Naive thymus-derived CD8-positive, alpha-beta T cell (primary cell): ENCODE measurements at regions not wholly inside any gene's neighbourhood (a gene's known extent, or its start where the extent isn't known, plus 50 kb on each side); places are given as distances from the start of the nearest gene placed in this dataset.

Source experiments
- ATAC-seq, 2 donors: fragments of 150-1000 bp; cut with Tn5 transposase in 1 of 2; sonication (Bioruptor Pico), chemical (Tn5 transposase) in 1 of 2; 1 replicate in 1 of 2; 2 replicates in 1 of 2; pipeline ENCODE4 v1.10.0; 2021; ENCODE audit warnings: mild to moderate bottlenecking in 2 of 2, moderate library complexity in 2 of 2
- POLR2A ChIA-PET: fragments of 350-600 bp; sonication (Branson Sonifier 250); formaldehyde crosslinking; loops from one replicate; lab custom pipeline; 2021; ENCODE audit warnings: antibody characterized with exemption; lab: Charles Lee
- DNase-seq, 10 donors: peaks; one replicate each; pipeline versions ENCODE4 v3.0.0 to v3.0.0-alpha.2; 2020 to 2022
- H3K27ac Mint-ChIP-seq, 10 donors: one replicate each; pipeline ENCODE4 v1.8.0; 2020 to 2022; ENCODE audit warnings: mild to moderate bottlenecking in 10 of 10, mixed read lengths in 10 of 10, moderate library complexity in 4 of 10, inconsistent platforms in 1 of 10
- H3K27me3 Mint-ChIP-seq, 5 donors: one replicate each; pipeline ENCODE4 v1.8.0; 2021 to 2022; ENCODE audit warnings: mixed read lengths in 5 of 5
- H3K36me3 Mint-ChIP-seq, 3 donors: one replicate each; pipeline ENCODE4 v1.8.0; 2020 to 2022; ENCODE audit warnings: mixed read lengths in 3 of 3, mild to moderate bottlenecking in 2 of 3, inconsistent platforms in 1 of 3
- H3K4me1 Mint-ChIP-seq, 4 donors: one replicate each; pipeline ENCODE4 v1.8.0; 2021 to 2022; ENCODE audit warnings: mixed read lengths in 4 of 4
- H3K4me3 Mint-ChIP-seq, 10 donors: one replicate each; pipeline ENCODE4 v1.8.0; 2020 to 2022; ENCODE audit warnings: mild to moderate bottlenecking in 10 of 10, mixed read lengths in 10 of 10, moderate library complexity in 6 of 10, inconsistent platforms in 1 of 10
- H3K9me3 Mint-ChIP-seq, 9 donors: one replicate each; pipeline ENCODE4 v1.8.0; 2020 to 2022; ENCODE audit warnings: mixed read lengths in 9 of 9, mild to moderate bottlenecking in 3 of 9, inconsistent platforms in 1 of 9, moderate library complexity in 1 of 9

DNA sequence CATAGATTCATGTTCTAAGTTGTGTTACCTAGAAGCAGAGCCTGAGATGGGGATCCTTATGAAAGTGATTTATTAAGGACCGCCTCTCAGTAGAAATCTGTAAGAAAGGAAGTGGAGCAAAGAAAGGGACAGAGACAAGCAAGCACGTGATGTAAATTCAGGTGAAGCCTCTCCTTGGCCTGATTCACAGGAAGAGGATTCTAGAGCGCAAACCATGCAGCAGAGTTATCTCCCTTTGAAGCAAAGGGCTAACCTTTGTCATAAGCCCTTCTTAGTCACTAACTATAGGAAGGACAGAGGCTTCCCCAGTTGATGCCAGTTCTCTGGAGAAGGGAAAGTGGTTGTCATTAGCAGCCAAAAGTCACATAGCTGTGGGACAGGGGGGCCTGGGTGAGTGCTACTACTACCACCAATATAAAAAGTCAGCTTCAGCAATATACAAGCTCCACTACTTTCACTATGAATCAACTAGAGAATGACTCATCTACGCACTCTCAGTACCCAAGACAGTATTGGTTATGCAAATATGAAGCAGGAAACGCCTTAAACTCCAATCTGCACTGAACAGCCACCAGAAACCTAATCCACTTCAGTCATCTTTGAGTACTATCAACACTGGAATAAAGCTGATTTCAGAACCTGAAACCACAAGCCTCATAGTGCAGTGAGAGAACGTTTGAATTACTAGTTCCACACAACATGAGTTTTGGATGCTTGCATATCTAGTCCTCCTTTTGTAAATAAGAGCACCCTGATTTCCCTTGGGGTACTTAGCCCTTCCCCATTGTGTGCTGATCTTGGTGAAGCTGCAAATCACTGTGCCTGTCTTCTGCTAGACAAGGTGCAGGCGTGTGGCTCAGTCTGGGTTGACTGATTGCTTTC is 162.7 kb downstream of the ZNF608 start:
- H3K27ac Mint-ChIP-seq, result peak overlapping the region in 1 of 10 donors; percentile 9
- H3K4me1 Mint-ChIP-seq, result peaks cover 0 to 15% (median 8%) of the 10 kb centered on the region in 4 donors
- POLR2A ChIA-PET, result no interaction called here
- H3K27me3 Mint-ChIP-seq, result peaks cover 0 to 4% (median 0%) of the 10 kb centered on the region in 5 donors
- H3K36me3 Mint-ChIP-seq, result no peaks in the 10 kb centered on the region
- H3K4me3 Mint-ChIP-seq, result no peak overlapping the region
- ATAC-seq (peak; percentile 62 to 83), DNase-seq (peak in 1 of 10 donors; percentile 2)
- peaks cover 0 to 5% (median 0%) of the 10 kb centered on the region in 9 donors for H3K9me3 Mint-ChIP-seq

DNA sequence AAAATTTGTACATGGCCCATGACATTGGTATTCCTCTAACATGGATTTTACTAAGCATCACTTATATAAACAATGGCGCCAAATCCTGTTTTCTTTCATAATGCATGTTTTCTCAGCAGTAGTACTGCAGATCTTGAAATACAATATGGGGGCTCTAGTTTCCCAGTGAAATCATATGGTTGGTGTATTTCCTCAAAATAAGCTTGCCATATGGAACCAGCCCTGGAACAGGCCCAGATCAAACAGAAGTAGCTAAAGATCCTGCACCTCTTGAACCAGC is 163.9 kb downstream of the ZNF608 start:
- Mint-ChIP-seq H3K9me3 (peaks cover 0 to 5% (median 0%) of the 10 kb centered on the region in 9 donors), H3K27me3 (peaks cover 0 to 9% (median 0%) of the 10 kb centered on the region in 5 donors), H3K4me3 (no peak overlapping the region), H3K36me3 (no peaks in the 10 kb centered on the region), H3K27ac (no peak overlapping the region), H3K4me1 (peaks cover 0 to 15% (median 8%) of the 10 kb centered on the region in 4 donors)
- POLR2A ChIA-PET, result no interaction called here
- ATAC-seq (no peak), DNase-seq (no peak)

DNA sequence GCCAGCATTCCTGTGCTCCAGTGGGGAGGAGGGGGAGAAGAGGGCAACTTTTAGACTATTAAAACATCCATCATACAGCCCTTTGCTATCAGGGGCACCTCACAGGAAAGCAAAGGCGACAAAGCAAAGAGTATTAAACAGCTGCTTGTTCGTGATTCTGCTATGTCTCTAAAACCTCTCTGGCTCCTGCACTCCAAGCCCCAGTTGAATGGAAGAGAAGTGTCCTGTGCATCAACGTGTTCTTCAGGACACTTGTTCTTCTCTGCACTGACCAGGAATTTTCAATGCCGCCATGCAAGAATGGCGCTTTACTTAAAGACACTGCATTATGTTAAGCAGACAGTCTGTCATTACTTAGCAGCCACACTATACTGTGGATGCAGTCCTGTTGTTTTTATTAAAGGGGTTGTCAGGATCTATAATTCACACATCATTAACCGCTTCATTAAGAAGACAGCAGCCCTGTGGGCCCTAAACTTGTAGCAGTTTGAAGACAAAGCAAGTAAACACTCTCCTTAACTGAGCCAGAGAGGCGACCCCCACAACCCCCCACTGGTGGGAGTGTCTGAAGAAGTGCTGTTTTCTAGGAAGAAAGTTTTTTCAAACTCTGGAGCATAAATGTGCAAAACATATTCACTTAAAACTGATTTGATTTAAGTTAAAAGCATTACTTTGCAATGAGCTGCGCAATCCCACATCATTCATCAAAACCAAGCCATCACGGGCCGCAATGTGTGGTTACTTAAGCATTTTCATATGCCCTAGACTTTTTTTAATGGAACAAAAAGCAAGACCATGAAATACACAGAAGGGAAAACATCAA is 164.5 kb downstream of the ZNF608 start:
- H3K36me3 Mint-ChIP-seq, result no peaks in the 10 kb centered on the region

DNA sequence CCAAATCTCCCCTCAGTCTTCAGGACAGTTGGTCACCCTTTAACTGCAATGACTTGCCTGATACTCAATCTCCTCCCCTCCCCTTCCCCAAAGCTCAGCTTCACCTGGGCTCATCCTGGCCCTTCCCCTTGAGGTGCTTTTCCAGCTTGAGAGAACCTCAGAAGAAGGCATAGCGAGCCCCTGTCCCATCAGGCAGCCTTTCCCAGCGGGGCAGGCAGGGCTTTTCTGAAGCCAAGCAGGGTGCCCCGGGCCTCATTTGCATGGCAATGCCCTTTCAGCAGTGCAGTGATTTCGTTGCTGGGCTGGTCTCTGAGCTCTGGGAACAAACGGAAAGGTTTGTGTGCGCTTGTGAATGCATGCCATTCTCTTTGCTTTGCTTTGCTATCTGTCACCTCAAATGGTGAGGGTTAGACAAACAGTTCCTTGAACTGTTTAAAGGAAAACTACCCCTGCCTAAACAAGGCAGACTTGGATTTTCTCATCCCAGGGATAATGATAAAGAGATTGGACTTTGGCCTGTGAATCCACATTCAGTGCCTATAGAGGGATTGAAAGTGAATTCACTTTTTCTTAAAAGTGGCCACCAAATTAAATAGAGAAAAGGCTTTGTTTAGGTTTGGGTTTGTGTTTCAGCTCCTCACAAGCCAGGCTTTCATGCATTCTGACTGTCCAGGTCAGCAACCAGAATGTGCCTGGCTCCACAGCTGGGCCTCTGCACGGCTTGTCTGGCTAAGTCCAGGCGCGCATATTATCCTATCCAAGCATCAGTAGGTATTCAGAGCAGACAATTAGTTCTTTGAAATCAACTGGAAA is 165.3 kb downstream of the ZNF608 start:
- Mint-ChIP-seq H3K27ac (no peak overlapping the region), H3K9me3 (no peaks in the 10 kb centered on the region), H3K4me1 (peaks cover 0 to 19% (median 9%) of the 10 kb centered on the region in 4 donors), H3K4me3 (no peak overlapping the region), H3K27me3 (peaks cover 0 to 16% (median 0%) of the 10 kb centered on the region in 5 donors), H3K36me3 (no peaks in the 10 kb centered on the region)
- POLR2A ChIA-PET, result no interaction called here
- DNase-seq (no peak), ATAC-seq (no peak)

More for the DNA sequence above, 164.5 kb downstream of the ZNF608 start:
- no peak for ATAC-seq
- no peak for DNase-seq
- H3K9me3 Mint-ChIP-seq, result peaks cover 0 to 5% (median 0%) of the 10 kb centered on the region in 9 donors
- peaks cover 0 to 9% (median 0%) of the 10 kb centered on the region in 5 donors for H3K27me3 Mint-ChIP-seq
- POLR2A ChIA-PET, result no interaction called here
- H3K4me3 Mint-ChIP-seq, result no peak overlapping the region
- no peak overlapping the region for H3K27ac Mint-ChIP-seq
- H3K4me1 Mint-ChIP-seq, result peaks cover 0 to 17% (median 8%) of the 10 kb centered on the region in 4 donors

DNA sequence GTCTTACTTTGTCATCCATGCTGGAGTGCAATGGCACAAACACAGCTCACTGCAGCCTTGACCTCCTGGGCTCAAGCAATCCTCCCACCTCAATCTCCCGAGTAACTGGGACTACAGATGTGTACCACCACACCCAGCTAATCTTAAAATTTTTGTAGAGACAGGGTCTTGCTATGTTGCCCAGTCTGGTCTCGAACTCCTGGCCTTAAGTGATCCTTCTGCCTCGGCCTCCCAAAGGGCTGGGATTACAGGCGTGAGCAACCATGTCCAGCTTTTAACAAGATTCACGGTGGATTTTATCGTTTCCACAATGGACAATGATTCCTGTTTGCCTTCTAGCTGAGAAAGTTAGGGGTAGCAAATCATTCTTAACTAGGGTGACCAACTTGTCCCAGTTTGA is 165.9 kb downstream of the ZNF608 start:
- Mint-ChIP-seq H3K4me3 (no peak overlapping the region), H3K9me3 (no peaks in the 10 kb centered on the region), H3K27ac (no peak overlapping the region), H3K4me1 (peaks cover 0 to 19% (median 9%) of the 10 kb centered on the region in 4 donors), H3K27me3 (peaks cover 0 to 18% (median 0%) of the 10 kb centered on the region in 5 donors), H3K36me3 (no peaks in the 10 kb centered on the region)
- no peak for ATAC-seq
- DNase-seq, result no peak
- POLR2A ChIA-PET, result no interaction called here

DNA sequence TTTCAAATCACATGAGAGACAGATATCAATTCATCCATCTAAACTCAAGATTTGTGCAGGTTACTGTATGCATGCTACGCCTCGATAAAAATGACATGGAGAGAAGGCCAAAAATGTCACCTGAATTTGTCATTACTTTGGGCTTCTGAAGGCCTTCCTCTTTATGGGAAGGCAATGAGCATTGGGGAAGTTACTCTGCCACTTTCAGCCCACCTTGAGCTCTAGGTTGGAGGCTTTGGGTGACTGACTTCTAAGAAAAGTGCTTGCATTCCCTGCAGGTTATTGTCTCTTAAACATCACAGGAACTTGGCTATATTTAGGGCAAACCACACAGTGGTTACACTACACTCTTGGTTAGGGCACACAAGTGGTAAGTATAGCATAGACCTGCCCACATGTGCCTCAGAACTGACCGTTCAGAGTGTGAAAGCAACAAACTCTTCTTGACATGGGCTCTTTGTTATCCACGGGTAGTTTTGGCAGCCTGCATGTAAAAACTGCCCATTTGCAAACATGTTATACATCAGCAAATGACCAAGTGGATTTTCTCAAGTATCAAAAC is 169.5 kb downstream of the ZNF608 start:
- peaks cover 0 to 18% (median 3%) of the 10 kb centered on the region in 5 donors for H3K27me3 Mint-ChIP-seq
- DNase-seq (no peak), ATAC-seq (no peak)
- no peaks in the 10 kb centered on the region for H3K36me3 Mint-ChIP-seq
- H3K9me3 Mint-ChIP-seq, result no peaks in the 10 kb centered on the region
- peaks cover 0 to 4% (median under 1%) of the 10 kb centered on the region in 4 donors for H3K4me1 Mint-ChIP-seq
- POLR2A ChIA-PET, result no interaction called here
- H3K27ac Mint-ChIP-seq, result no peak overlapping the region
- no peak overlapping the region for H3K4me3 Mint-ChIP-seq

DNA sequence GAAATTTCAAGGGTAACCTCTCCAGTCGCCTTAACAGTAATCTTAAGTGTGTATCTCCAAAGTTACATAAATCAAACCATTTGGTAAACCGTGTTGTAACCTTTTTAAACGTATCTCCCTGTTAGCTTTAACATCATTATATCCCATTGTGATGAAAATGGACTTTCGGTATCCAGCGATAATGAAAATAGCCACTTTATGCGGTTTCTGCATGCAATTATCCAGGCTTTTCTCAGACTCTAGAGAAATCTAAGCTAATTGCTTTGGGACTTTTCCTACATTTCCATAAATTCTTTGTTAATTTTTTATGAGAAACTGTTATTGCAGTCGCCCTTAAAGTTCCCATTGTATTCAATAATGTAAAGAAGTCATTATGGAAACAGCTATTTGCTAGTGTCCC is 170.7 kb downstream of the ZNF608 start:
- H3K4me3 Mint-ChIP-seq, result no peak overlapping the region
- POLR2A ChIA-PET, result no interaction called here
- H3K36me3 Mint-ChIP-seq, result no peaks in the 10 kb centered on the region
- ATAC-seq (no peak), DNase-seq (no peak)
- H3K27ac Mint-ChIP-seq, result no peak overlapping the region
- H3K27me3 Mint-ChIP-seq, result peaks cover 0 to 18% (median 3%) of the 10 kb centered on the region in 5 donors
- H3K9me3 Mint-ChIP-seq, result no peaks in the 10 kb centered on the region
- peaks cover 0 to 4% (median under 1%) of the 10 kb centered on the region in 4 donors for H3K4me1 Mint-ChIP-seq

DNA sequence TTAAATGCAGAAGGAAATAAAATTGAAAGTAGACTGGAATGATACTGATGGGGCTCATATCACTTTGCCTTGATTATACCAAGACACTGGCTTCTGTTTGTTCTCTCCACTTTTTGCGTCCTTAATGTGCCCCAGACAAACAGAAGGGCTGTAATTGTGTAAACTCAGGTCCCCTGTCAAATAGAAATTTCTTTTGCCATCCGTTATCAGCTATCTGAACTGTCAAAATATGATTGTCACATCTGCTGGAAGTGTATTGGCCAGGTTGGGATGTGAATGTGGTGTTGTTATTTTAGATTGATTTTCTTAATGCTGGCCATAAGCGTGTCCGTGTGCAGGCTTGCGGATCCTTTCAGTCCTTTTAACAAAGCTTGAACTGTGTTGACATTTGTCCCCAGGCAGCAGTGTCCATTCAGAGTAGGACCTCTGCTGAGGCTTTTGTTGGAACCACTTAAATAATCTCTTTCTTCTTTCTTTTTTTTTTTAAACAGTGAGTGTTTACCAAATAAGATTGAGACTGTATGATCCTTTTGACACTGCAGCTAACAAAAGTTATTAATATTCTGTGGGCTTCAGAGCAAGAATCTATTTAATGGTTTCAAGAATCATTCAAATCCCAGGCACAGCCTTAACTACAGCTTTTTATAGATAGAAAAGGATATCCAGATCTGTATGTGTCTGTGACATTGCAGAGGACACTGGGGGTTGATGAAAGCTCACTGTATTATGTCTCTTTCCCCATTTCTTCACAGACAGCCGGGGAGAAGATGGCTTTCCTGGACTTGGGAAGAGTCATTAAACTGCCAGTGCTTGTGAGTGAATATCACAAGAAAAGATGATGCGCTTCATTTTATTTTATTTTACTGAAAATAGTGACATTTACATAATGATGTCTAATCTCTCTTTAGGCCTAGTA is 171.7 kb downstream of the ZNF608 start:
- ATAC-seq, result no peak
- Mint-ChIP-seq H3K4me1 (peaks cover 0 to 4% (median under 1%) of the 10 kb centered on the region in 4 donors), H3K36me3 (no peaks in the 10 kb centered on the region)

DNA sequence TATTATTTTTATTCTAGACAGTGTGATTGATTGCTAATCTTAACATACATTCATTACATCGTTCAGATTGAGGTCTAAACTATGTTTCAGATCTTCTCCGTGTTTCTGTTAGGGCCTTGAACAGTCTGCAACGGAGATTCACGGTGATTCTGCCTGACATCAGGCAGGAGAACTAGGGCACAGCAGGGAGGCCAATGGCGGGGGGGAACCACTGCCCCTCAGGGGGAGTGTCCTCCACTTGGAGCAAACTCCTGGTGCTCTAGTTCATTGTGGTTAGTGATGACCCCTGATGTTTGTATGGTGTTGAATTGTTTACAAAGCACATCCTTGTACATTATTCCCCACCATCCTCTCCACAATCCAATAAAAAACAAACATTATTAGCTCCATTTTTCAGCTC is 173.5 kb downstream of the ZNF608 start:
- Mint-ChIP-seq H3K27me3 (peaks cover 0 to 8% (median 3%) of the 10 kb centered on the region in 5 donors), H3K9me3 (no peaks in the 10 kb centered on the region), H3K4me1 (peaks cover 0 to 4% (median under 1%) of the 10 kb centered on the region in 4 donors), H3K4me3 (no peak overlapping the region), H3K36me3 (no peaks in the 10 kb centered on the region), H3K27ac (no peak overlapping the region)
- no peak for DNase-seq
- no peak for ATAC-seq
- POLR2A ChIA-PET, result no interaction called here

More for the DNA sequence above, 171.7 kb downstream of the ZNF608 start:
- peaks cover 0 to 18% (median 3%) of the 10 kb centered on the region in 5 donors for H3K27me3 Mint-ChIP-seq
- H3K27ac Mint-ChIP-seq, result no peak overlapping the region
- H3K4me3 Mint-ChIP-seq, result no peak overlapping the region
- POLR2A ChIA-PET, result no interaction called here
- no peaks in the 10 kb centered on the region for H3K9me3 Mint-ChIP-seq
- DNase-seq, result no peak

DNA sequence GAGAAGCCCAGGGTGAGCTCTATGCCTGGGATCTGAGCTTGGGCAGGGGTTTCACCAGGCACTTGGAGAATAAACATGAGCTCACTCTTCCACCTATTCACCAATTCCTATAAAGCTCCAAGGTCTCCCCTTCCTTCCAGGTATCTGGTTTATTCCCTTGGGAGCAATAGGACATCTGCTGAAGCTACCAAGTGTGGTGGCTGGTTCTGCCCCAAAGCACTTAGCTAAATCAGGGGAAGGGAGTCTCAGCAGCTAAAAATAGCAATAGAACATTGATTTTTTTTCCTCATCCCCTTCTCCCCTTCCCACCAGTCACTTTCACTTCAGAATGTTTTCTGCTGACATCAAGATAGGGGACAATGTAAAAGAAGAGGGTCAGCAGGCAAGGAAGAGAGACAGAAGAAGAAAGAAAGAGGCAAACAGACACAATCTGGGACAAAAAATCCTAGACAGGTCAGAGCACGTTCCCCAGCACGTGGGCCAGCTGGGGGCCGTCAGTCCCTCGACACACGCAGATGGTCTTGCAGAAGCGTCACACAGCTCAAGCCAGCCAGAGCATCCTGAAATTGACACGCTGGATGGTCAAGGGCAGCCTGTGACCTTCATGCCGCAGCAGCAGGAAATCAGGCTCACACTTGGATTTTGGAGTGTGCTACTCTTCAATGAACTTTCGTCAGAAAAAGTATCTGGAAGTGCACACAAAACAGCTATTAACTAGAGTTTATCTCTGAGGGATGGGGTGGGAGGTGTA is 176.0 kb downstream of the ZNF608 start:
- DNase-seq, result no peak
- peaks cover 0 to 8% (median 2%) of the 10 kb centered on the region in 5 donors for H3K27me3 Mint-ChIP-seq
- POLR2A ChIA-PET, result no interaction called here
- ATAC-seq, result no peak
- no peaks in the 10 kb centered on the region for H3K9me3 Mint-ChIP-seq
- H3K4me3 Mint-ChIP-seq, result no peak overlapping the region
- H3K27ac Mint-ChIP-seq, result no peak overlapping the region
- no peaks in the 10 kb centered on the region for H3K36me3 Mint-ChIP-seq
- no peaks in the 10 kb centered on the region for H3K4me1 Mint-ChIP-seq

DNA sequence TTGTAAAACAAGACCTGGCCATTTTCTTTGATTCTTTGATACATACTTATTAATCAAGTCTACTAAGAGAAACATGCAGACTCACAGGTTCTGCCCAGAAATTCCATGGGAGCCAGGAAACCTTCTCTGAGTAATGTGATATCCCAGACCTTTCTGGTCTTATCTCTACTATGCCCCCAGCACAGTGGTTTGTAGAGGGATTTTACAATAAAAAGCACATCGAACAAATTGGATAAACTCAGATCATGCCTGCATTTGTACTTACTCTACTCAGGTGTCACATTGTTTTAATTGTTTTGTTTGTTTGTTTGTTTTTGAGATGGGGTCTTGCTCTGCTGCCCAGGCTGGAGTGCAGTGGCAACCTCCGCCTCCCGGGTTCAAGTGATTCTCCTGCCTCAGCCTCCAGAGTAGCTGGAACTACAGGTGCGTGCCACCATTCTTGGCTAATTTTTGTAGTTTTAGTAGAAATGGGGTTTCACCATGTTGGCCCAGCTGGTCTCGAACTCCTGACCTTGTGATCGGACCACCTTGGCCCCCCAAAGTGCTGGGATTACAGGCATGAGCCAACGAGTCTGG is 179.5 kb downstream of the ZNF608 start:
- peaks cover 0 to 1% (median 0%) of the 10 kb centered on the region in 9 donors for H3K9me3 Mint-ChIP-seq
- no peaks in the 10 kb centered on the region for H3K36me3 Mint-ChIP-seq
- POLR2A ChIA-PET, result no interaction called here
- H3K27me3 Mint-ChIP-seq, result peaks cover 0 to 10% (median 0%) of the 10 kb centered on the region in 5 donors
- H3K4me1 Mint-ChIP-seq, result no peaks in the 10 kb centered on the region
- no peak overlapping the region for H3K4me3 Mint-ChIP-seq
- ATAC-seq (no peak), DNase-seq (no peak)
- no peak overlapping the region for H3K27ac Mint-ChIP-seq
